ENCODE measurements at regions not wholly inside any gene's neighbourhood (a gene's known extent, or its start where the extent isn't known, plus 50 kb on each side); places are given as distances from the start of the nearest gene placed in this dataset.

- no peak for DNase-seq (ENCODE audit: extremely low read depth, low read depth)
Measured at GRCh38 chr2:196383799-196384198, 212.4 kb upstream of the STK17B start.

- no peak for DNase-seq (ENCODE audit: extremely low read depth, low read depth)
Measured at GRCh38 chr2:196384729-196385128, 213.4 kb upstream of the STK17B start.

GRCh38 chr2:196389670-196390069 is 218.3 kb upstream of the STK17B start:
- no peak for DNase-seq (ENCODE audit: extremely low read depth, low read depth)

GRCh38 chr2:196390243-196391148 is 219.1 kb upstream of the STK17B start:
- DNase-seq (ENCODE audit: extremely low read depth, low read depth): no peak

- DNase-seq (ENCODE audit: extremely low read depth, low read depth): no peak
Measured at GRCh38 chr2:196391149-196391479, 219.7 kb upstream of the STK17B start.

- DNase-seq (ENCODE audit: extremely low read depth, low read depth): no peak
Measured at GRCh38 chr2:196399096-196399495, 227.7 kb upstream of the STK17B start.

- DNase-seq (ENCODE audit: extremely low read depth, low read depth): peak; percentile 93
Measured at GRCh38 chr2:196399722-196400691, 228.6 kb upstream of the STK17B start.

- DNase-seq (ENCODE audit: extremely low read depth, low read depth): no peak
Measured at GRCh38 chr2:196403471-196403870, 232.1 kb upstream of the STK17B start.

GRCh38 chr2:196404276-196404675 is 232.9 kb upstream of the STK17B start:
- no peak for DNase-seq (ENCODE audit: extremely low read depth, low read depth)

- DNase-seq (ENCODE audit: extremely low read depth, low read depth): no peak
Measured at GRCh38 chr2:196407675-196408264, 231.7 kb upstream of the CCDC150 start.

- DNase-seq (ENCODE audit: extremely low read depth, low read depth): no peak
Measured at GRCh38 chr2:196409376-196409775, 230.1 kb upstream of the CCDC150 start.

- DNase-seq (ENCODE audit: extremely low read depth, low read depth): no peak
Measured at GRCh38 chr2:196410008-196410407, 229.5 kb upstream of the CCDC150 start.

- DNase-seq (ENCODE audit: extremely low read depth, low read depth): no peak
Measured at GRCh38 chr2:196413821-196414274, 225.7 kb upstream of the CCDC150 start.

- no peak for DNase-seq (ENCODE audit: extremely low read depth, low read depth)
Measured at GRCh38 chr2:196415384-196415783, 224.1 kb upstream of the CCDC150 start.

GRCh38 chr2:196420143-196420542 is 219.4 kb upstream of the CCDC150 start:
- DNase-seq (ENCODE audit: extremely low read depth, low read depth): no peak

- no peak for DNase-seq (ENCODE audit: extremely low read depth, low read depth)
Measured at GRCh38 chr2:196421880-196422279, 217.6 kb upstream of the CCDC150 start.

GRCh38 chr2:196422361-196422760 is 217.2 kb upstream of the CCDC150 start:
- DNase-seq (ENCODE audit: extremely low read depth, low read depth): no peak

- no peak for DNase-seq (ENCODE audit: extremely low read depth, low read depth)
Measured at GRCh38 chr2:196426122-196426521, 213.4 kb upstream of the CCDC150 start.

- no peak for DNase-seq (ENCODE audit: extremely low read depth, low read depth)
Measured at GRCh38 chr2:196427986-196428634, 211.4 kb upstream of the CCDC150 start.

GRCh38 chr2:196431076-196431475 is 208.4 kb upstream of the CCDC150 start:
- DNase-seq (ENCODE audit: extremely low read depth, low read depth): no peak

GRCh38 chr2:196431957-196432356 is 207.6 kb upstream of the CCDC150 start:
- DNase-seq (ENCODE audit: extremely low read depth, low read depth): peak; percentile 41
